ENCODE measurements at regions not wholly inside any gene's neighbourhood (a gene's known extent, or its start where the extent isn't known, plus 50 kb on each side); places are given as distances from the start of the nearest gene placed in this dataset.

- DNase-seq (ENCODE audit: low spot score) = no peak
Measured at GRCh38 chr4:8710946-8711345, 118.4 kb downstream of the CPZ start.

GRCh38 chr4:8710416-8710815 is 117.9 kb downstream of the CPZ start:
- DNase-seq (ENCODE audit: low spot score) = no peak

GRCh38 chr4:8709729-8710360 is 117.3 kb downstream of the CPZ start:
- DNase-seq (ENCODE audit: low spot score) = no peak

GRCh38 chr4:8709050-8709728 is 116.6 kb downstream of the CPZ start:
- no peak for DNase-seq (ENCODE audit: low spot score)

GRCh38 chr4:8708401-8709021 is 115.9 kb downstream of the CPZ start:
- DNase-seq (ENCODE audit: low spot score) = no peak

GRCh38 chr4:8707045-8707781 is 114.6 kb downstream of the CPZ start:
- DNase-seq (ENCODE audit: low spot score) = no peak

- DNase-seq (ENCODE audit: low spot score) = no peak
Measured at GRCh38 chr4:8706216-8707044, 113.9 kb downstream of the CPZ start.

GRCh38 chr4:8705161-8706145 is 112.9 kb downstream of the CPZ start:
- DNase-seq (ENCODE audit: low spot score) = no peak

GRCh38 chr4:8704632-8705031 is 112.1 kb downstream of the CPZ start:
- DNase-seq (ENCODE audit: low spot score) = no peak

- no peak for DNase-seq (ENCODE audit: low spot score)
Measured at GRCh38 chr4:8703857-8704495, 111.4 kb downstream of the CPZ start.

GRCh38 chr4:8703401-8703696 is 110.8 kb downstream of the CPZ start:
- no peak for DNase-seq (ENCODE audit: low spot score)

- DNase-seq (ENCODE audit: low spot score) = no peak
Measured at GRCh38 chr4:8702516-8703400, 110.2 kb downstream of the CPZ start.

GRCh38 chr4:8702020-8702495 is 109.5 kb downstream of the CPZ start:
- DNase-seq (ENCODE audit: low spot score) = no peak

- DNase-seq (ENCODE audit: low spot score) = no peak
Measured at GRCh38 chr4:8701126-8702019, 108.8 kb downstream of the CPZ start.

GRCh38 chr4:8700531-8700930 is 108.0 kb downstream of the CPZ start:
- no peak for DNase-seq (ENCODE audit: low spot score)

GRCh38 chr4:8699479-8700145 is 107.0 kb downstream of the CPZ start:
- DNase-seq (ENCODE audit: low spot score) = no peak

GRCh38 chr4:8699063-8699385 is 106.5 kb downstream of the CPZ start:
- DNase-seq (ENCODE audit: low spot score) = no peak

All from mucosa of gallbladder (tissue), 1 donor.